Sigmoid colon (tissue), 4 donors: ENCODE measurements at regions not wholly inside any gene's neighbourhood (a gene's known extent, or its start where the extent isn't known, plus 50 kb on each side); places are given as distances from the start of the nearest gene placed in this dataset.

Experiments
- CTCF ChIP-seq, 4 experiments: fragments of 450-650 bp in 3 of 4; fragments of 200-600 bp in 1 of 4; IDR thresholded peaks; one replicate each; pipeline ENCODE4 v1.5.1; 2016 to 2019; ENCODE audit warnings: antibody characterized with exemption in 4 of 4, mild to moderate bottlenecking in 3 of 4, moderate library complexity in 2 of 4
- POLR2A ChIP-seq, 2 donors: fragments of 450-650 bp; IDR thresholded peaks; one replicate each; pipeline ENCODE4 v1.6.1; 2016; ENCODE audit warnings: antibody characterized with exemption in 2 of 2, mild to moderate bottlenecking in 2 of 2, moderate library complexity in 2 of 2
- POLR2AphosphoS5 ChIP-seq, 4 donors: sonication (generic); formaldehyde crosslinking; IDR thresholded peaks; one replicate each; pipeline ENCODE4 v1.6.1; 2017; ENCODE audit warnings: antibody characterized with exemption in 4 of 4

GRCh38 chr3:110789315-110789714 lies 282.3 kb upstream of the NECTIN3 start:
- no peak for TF ChIP-seq CTCF (IDR thresholded peaks at IDR 0.05)
- no peak for TF ChIP-seq POLR2A (IDR thresholded peaks at IDR 0.05)
- TF ChIP-seq POLR2AphosphoS5 (IDR thresholded peaks at IDR 0.05) = no peak
